C4-2B (cell line): ENCODE measurements at regions not wholly inside any gene's neighbourhood (a gene's known extent, or its start where the extent isn't known, plus 50 kb on each side); places are given as distances from the start of the nearest gene placed in this dataset.

Source experiments
- H3K27ac ChIP-seq: fragments of 450-650 bp; 2 replicates; pipeline ENCODE4 v1.5.1; 2017
- CTCF ChIP-seq: fragments of 450-650 bp; conservative IDR thresholded peaks from 2 replicates; pipeline ENCODE4 v1.5.1; 2017; ENCODE audit warnings: mild to moderate bottlenecking
- ZFX ChIP-seq: fragments of 450-650 bp; IDR thresholded peaks from 2 replicates; pipeline ENCODE4 v1.6.1; 2017

- TF ChIP-seq CTCF (no peak), ZFX (no peak)
- H3K27ac ChIP-seq = no peak overlapping the region
These were observed 75.0 kb upstream of the STAM2 start for GRCh38 chr2:152250421-152251100.

DNA sequence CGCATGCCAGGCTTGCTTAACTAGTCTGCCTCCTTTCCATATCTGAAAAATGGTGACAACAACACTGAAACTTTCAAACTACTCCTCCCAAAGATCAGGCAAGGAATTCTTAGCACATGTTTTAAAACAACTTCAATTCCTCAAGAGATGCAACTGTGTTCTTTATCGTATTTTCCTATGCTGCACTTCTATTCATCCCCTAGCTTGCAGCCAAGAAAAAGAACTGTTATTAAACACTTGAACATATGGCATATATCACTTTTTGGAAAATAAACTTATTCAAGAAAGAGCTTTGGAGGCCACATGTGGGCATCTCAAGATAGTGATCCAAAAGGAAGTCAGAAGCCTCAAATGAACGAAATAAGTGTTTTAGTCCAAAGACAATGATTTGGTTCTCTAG is 75.6 kb upstream of the STAM2 start:
- TF ChIP-seq ZFX (no peak), CTCF (no peak)
- H3K27ac ChIP-seq = no peak overlapping the region

- H3K27ac ChIP-seq = no peak overlapping the region
- TF ChIP-seq ZFX (no peak), CTCF (no peak)
These were observed 76.2 kb upstream of the STAM2 start for GRCh38 chr2:152251811-152252210.

GRCh38 chr2:152254486-152254885 is 78.9 kb upstream of the STAM2 start:
- H3K27ac ChIP-seq = no peak overlapping the region
- TF ChIP-seq ZFX = no peak
- TF ChIP-seq CTCF = no peak

DNA sequence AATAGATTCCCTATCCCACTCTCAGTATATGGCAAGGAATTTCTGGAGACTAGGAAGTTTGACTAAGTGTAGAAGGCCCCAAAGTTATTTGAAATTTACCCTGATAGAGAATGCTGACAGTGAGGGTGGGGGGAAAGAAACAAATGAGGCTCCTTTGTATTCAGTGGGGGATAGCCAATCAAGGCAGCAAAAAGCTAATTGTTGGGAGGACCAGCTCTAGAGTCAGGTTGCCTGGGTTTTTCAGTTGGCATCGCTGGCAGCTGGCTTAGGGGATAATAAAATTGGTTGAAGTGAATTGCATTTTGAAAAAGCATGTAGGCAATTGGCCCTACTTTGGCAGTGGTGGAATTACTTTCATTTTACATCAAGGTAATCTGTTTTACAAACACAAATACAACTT is 79.4 kb upstream of the STAM2 start:
- TF ChIP-seq CTCF (no peak), ZFX (no peak)
- no peak overlapping the region for H3K27ac ChIP-seq

- no peak for TF ChIP-seq ZFX
- TF ChIP-seq CTCF = no peak
- H3K27ac ChIP-seq = no peak overlapping the region
These were observed 79.1 kb upstream of the FMNL2 start for GRCh38 chr2:152255918-152256317.

DNA sequence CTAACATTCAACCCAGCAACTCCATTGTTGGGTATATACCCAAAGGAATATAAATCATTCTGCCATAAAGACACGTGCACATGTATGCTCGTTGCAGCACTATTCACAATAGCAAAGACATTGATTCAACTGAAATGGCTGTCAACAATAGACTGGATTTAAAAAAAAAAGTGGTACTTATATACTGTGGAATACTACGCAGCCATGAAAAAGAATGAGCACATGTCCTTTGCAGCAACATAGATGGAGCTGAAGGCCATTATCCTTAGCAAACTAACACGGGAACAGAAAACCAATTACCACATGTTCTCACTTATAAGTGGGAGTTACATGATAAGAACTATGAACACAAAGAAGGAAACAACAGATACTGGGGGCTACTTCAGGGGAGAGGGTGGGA is 74.0 kb upstream of the FMNL2 start:
- TF ChIP-seq CTCF = no peak
- no peak for TF ChIP-seq ZFX
- no peak overlapping the region for H3K27ac ChIP-seq
